ENCODE measurements at regions not wholly inside any gene's neighbourhood (a gene's known extent, or its start where the extent isn't known, plus 50 kb on each side); places are given as distances from the start of the nearest gene placed in this dataset.

DNA sequence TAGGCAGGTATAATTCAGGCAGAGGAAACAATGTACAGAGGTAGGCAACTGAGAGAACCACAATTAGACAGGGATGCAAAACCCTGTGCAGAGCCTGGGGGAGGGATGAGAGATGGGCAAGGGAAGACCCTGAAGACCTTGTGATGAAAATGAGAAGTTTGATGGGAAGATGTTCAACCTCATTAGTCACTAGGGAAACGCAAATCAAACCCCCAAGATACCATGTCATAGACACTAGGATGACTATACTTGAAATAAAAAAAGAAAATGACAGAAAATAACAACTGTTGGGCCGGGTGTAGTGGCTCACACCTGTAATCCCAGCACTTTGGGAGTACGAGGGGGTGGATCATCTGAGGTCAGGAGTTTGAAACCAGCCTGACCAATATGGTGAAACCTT, 813.1 kb downstream of the CDH11 start:
- TF ChIP-seq, protein P1, sequence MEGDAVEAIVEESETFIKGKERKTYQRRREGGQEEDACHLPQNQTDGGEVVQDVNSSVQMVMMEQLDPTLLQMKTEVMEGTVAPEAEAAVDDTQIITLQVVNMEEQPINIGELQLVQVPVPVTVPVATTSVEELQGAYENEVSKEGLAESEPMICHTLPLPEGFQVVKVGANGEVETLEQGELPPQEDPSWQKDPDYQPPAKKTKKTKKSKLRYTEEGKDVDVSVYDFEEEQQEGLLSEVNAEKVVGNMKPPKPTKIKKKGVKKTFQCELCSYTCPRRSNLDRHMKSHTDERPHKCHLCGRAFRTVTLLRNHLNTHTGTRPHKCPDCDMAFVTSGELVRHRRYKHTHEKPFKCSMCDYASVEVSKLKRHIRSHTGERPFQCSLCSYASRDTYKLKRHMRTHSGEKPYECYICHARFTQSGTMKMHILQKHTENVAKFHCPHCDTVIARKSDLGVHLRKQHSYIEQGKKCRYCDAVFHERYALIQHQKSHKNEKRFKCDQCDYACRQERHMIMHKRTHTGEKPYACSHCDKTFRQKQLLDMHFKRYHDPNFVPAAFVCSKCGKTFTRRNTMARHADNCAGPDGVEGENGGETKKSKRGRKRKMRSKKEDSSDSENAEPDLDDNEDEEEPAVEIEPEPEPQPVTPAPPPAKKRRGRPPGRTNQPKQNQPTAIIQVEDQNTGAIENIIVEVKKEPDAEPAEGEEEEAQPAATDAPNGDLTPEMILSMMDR (IDR thresholded peaks at IDR 0.05): no peak

- TF ChIP-seq, protein P1 (IDR thresholded peaks at IDR 0.05): no peak
Observed at GRCh38 chr16:64307431-64307830, 814.4 kb downstream of the CDH11 start.

GRCh38 chr16:64305663-64306062, 816.2 kb downstream of the CDH11 start:
- TF ChIP-seq, protein P1 (IDR thresholded peaks at IDR 0.05): no peak

- TF ChIP-seq, protein P1 (IDR thresholded peaks at IDR 0.05): no peak
Observed at GRCh38 chr16:64304951-64305350, 816.9 kb downstream of the CDH11 start.

DNA sequence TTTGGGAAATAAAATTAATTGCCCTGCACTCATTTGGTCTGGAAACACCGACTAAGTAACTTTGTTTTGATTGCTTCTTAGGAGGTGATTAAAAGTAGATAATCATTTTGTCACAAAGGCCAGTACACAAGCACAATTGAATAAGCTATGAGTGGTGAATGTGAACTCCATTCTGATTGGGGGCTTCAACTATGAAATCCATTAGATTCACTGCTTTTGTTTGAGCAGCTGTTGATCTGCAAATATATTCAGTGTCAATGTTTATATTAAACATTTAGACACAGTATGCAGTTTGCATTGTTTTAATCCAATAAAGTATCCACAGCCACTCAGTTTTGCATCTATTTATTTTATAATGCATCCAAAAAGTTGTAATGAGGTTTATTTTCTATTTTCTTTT, 817.5 kb downstream of the CDH11 start:
- TF ChIP-seq, protein P1 (IDR thresholded peaks at IDR 0.05): no peak

- TF ChIP-seq, protein P1 (IDR thresholded peaks at IDR 0.05): no peak
Observed at GRCh38 chr16:64297863-64298600, 823.8 kb downstream of the CDH11 start.

- TF ChIP-seq, protein P1 (IDR thresholded peaks at IDR 0.05): no peak
Observed at GRCh38 chr16:64295466-64295865, 826.4 kb downstream of the CDH11 start.

- TF ChIP-seq, protein P1 (IDR thresholded peaks at IDR 0.05): no peak
Observed at GRCh38 chr16:64292953-64293352, 828.9 kb downstream of the CDH11 start.
